SK-N-DZ (cell line): ENCODE measurements at regions not wholly inside any gene's neighbourhood (a gene's known extent, or its start where the extent isn't known, plus 50 kb on each side); places are given as distances from the start of the nearest gene placed in this dataset.
A peak's percentile ranks its signal among the peaks of the same experiment; 100 is the strongest.
"Not testable (repeated sequence)": the region's sequence is repeated elsewhere in the genome, so short reads cannot be mapped to it uniquely, and the experiment has no call there.

ENCODE experiments used
- DNase-seq: peaks from one replicate; pipeline ENCODE4 v3.0.0-alpha.2; 2015; ENCODE audit warnings: low spot score

DNA sequence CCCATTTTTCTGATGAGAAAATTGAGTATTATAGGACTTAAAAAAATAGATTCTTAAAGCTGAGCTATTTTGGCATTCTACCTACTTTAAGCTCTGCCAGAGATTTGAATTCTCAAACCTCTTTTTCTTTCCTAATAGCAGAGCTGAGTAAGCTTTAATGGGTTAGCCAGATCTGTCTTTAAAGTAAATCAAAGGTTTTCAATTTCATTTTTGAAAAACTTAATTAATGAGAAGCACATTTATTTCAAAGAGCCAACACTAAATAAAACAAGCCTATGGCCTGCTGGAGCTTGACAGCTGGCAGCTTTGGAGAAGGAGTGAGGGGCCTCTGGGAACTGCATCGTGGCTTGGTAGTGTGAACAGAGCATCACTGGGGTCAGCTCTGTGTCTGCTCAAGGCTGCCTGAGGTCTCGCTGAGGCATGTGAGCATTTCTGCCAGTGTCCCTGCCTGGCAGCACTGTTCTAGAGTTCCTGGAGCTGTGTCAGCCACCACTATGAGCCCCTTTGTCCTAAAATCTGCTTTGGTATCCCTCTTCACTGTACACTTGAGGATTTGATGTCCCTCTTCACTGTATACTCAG is 50.4 kb upstream of the PRSS23 start:
- peak; percentile 23 for DNase-seq

DNA sequence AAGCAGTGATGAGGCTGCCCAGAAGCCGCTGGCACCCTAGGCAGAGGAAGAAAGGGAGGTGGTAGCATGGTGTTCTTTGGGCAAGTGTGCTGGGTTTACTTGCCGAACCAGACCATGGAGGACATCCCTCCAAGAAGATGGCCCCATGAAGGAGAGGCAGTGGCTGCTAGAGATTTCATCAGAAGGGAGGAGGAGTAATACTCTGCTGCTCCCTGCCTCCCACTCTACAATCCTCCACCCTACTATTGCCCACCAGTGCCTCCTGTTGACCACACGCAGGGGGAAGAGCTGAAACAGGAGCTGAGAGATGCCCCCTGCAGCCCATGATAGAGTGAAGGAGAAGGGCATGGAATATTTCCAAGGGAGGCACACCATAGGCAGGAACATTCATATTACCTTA is 51.0 kb upstream of the PRSS23 start:
- DNase-seq, result no peak

DNA sequence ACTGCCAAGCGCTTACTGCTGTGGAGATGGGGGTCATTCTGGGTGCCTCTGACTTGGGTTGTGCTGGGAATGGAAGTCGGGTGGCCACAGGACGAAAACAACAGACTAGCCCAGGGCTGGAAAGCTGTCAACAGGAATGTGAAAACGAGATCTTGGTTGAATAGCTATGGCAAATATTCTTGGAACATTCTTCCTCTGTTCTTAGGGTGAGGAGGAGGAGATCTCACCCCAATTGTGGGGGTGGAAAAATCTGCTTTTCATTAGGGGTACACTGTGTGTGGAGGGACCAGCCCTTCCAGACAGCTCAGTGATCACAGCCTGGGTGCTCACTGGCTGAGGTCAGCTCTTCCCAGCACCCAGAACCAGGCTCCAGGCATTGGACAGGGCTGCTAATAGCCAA is 52.0 kb upstream of the PRSS23 start:
- DNase-seq, result no peak

DNA sequence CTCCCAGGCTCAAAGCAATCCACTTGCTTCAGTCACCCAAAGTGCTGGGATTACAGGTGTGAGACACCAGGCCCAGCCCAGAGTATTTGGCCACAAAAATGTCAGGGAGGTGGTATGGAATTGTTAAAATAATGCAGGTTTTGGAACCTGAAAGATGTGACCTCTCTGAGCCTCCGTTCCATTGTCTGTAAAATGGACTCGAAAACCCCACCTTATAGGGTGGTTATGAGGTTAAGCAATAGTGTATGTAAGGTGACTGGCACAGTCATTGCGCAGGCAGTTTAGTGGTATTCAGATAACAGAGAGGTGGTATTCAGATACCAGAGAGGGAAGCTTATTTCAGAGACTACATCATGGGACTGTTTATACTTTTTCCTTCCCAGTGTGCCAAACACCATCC is 52.5 kb upstream of the PRSS23 start:
- no peak for DNase-seq

DNA sequence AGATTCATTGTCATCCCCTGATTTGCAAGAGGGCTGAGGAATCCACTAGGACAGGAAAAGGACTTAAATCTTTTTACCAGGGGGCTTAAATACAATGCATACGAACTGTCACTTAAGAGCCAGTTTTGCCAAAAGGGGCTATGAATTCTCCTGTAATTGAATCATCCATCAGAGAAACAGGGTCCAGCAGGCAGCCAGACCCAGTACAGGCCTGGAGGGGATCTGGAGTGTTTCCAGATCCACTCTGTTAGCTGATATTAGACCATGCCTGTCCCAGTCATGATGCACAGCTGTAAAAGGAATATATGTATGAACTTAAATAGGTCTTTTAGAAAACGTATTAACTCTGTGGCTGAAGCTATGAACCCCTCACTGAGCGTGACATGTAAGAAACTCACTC is 53.8 kb upstream of the PRSS23 start:
- DNase-seq, result peak; percentile 92

DNA sequence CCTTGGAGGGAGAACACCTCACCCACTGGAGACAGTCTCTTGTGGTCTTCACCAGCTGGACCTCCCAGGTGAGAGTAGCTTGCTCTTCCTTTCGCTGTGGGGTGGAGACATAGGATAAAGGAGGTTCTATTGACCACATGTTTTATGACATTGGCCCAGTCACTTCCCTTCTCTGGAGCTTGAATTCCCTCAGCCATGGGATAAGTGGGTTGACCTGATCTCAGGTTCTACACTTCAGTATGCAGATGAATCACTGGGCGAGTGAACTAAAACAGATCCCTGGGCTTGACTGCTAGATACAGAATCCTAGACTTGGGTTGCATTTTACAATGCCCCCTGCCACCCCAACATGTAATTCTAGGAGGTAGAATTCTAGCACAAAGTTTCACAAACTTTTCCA is 54.8 kb upstream of the PRSS23 start:
- DNase-seq, result no peak

DNA sequence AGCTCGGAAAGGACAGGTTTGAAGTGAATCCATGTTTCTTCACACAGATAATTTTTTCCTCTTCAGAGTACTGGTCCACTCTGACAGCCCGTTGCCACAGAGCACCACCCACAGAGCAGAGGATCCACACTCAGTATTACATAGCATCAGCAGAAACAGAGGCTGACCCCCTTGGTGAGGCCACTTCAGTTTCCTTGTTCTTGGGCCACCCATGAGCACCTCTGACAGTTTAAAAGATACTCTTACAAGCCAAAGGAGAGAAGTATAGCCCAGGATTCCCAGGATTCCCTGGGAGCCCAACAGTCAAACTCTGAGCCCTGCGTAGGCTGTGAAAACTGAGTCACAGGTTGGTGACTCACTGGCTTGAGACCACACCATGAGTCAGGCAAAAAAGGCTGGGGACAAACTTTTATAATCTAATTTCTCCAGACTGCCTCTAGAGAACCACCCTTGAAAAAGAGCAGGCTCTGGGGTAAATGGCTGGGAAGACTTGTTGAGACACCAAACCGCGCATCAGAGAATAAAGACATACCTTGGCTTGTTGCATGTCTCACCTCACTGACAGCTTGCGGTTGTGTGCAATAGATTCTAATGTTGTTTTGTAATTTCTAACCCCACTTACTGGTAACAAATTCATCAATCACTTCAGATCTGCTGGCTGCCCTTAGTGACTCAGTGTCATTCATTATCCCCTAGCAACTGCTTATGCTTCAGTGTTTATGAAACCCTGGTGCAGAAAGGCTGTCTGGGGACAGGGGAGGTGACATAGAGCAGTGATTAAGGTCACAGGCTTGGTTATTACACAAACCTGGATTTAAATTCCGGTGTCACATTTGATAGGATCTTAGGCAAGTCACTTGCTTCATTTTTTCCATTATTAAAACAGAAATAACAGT is 56.9 kb upstream of the PRSS23 start:
- DNase-seq, result peak; percentile 57

DNA sequence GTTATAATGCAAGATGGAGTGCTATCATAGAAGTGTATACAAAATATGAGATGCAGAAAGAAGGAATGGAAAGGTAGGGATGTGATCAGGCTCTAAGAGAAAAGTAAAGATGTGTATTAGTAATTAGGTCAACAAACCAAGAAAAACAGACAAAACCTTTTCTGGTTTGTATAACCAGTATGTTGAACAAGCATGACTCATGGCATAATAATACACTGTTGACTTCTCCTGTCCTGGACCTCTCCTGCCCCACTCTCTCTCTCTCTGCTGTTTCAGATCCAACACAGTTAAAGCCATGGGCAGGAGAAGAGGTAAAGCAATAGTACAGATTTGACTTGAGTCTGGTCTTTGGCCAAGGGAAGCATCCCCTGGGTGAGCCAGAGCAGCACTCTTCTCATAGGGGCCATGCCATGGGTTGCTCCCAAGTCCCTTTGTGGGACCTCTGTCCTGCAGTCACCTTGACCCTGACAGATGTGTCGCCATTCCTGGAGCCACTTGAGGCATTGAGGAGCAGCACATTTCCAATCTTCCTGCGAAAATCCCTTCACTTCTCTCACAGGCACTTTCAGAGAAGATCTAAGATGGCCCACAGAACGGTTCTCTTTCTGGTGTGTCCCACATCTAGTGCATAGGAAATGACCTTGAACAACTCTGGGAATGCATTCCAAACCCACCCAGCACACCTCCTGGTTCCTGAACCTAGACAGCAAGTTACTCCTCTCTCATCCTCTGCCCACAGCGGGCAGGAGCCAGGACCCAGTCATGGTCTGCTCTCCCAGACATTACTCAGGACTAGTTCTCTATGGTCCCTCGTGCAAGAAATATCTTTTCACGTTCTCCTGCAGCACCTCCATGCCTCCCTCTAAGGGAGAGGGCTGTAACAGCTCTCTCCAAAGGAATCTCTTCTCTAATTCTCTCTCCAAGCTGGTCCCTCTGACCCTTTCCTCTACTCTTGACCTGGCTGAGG is 58.2 kb upstream of the PRSS23 start:
- no peak for DNase-seq

DNA sequence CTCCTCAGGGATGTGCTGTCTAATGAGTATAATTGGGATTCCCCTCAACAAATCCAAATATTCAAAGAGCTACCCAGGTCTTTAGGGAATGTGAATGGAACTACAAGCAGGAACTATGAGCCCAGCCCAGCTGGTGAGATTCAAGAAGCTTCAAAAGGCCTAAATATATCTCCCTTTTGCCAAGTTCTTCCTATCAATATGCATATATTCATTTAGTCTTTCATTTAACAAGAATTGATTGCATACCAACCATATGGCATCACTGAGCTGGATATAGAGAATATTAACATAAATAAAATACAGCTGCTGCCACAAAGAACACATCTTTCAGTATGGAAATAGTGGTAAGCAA is 58.9 kb upstream of the PRSS23 start:
- DNase-seq, result no peak

DNA sequence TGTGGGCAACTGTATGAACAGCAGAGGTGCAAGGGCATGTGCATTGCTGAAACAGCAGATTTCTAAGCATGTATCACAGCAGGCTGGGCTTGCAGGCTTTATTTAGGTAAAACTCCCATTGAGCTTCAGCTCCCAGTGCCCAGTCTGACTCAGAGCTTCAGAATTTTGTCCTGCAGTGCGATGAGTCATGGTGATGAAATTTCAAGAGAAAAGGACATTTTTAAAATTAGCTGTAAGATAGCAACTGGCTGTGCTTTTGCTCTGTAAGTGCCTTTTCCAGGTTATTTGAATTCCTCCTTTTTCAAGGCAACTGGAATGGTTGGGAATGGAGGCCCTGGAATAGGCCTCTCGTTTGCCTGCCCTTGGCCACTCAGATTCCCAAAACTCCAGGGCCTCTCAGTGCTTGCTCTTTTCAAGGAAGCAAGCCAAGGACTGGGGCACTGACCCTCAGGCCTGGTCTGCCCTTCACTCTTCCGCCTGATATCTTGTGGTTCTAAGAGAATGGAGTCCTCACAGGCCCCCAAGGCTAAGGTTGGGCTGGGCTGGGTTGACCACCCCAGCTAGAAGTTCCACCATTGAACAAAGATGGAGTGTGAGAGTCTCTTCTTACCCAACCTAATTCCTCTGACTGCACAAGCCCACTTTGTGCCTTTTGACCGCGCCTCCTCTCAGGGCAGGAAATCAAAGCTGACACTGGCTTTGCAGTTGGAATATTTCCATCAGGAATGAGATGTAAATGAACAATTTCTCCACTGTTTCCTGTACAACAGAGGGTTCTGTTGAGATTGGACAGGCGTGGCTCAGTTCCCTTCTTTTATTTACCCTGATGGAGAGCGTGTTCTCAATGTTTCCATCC is 59.5 kb upstream of the PRSS23 start:
- DNase-seq, result no peak

DNA sequence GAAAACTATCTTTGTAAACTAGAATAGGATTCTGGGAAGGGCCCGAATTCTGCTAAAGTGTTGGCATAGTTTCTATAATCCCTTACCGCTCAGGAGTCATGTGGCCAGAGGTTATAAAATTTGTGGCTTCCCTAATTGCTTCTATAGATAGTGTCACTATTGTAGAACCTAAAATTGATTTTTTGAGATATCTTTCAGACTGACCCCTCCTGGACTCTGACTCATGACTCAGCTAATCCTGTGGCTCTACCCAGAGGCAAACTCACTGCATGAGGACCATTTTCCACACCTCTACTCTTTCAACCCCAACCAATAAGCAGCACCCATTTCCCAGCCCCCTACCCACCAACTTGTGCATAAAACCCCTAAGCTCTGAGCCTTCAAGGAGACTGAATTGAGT is 61.8 kb upstream of the PRSS23 start:
- DNase-seq, result no peak

DNA sequence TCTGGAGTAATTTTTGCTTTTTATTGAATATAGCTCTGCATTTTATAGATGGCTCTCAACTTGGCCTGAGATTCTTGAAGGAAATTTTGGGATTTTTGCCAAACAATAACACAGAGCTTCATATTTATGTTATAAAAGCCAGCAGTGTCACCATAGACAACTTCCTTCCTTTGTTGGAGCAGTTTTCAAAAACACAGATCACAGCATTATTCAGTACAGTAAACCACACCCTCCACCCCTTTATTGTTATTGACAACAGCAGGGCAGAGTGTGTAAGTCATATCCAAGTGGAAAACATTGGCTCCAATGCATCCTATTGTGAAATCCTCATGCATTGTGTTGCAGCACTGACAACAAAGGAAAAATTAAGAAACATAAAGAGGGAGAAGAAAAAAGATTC is 62.6 kb upstream of the PRSS23 start:
- no peak for DNase-seq

DNA sequence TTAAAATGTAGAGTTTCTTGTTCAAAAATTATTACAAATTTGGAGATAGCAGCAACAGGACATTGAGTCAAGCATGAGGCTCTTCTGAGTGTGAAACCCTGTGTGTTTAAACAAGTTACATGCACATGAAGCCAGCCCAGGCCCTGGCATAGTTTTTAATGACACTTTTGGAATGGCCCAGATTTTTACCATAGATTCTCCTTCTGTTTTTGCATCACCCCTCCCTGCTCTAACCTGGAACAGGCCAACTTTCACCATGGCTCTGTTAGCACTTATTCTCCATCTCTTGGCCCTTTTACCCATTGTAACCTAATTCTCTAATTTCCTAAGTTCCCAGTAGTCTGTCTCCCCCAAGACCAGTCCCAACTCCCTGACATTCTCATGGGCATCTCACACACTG is 63.1 kb upstream of the PRSS23 start:
- no peak for DNase-seq

DNA sequence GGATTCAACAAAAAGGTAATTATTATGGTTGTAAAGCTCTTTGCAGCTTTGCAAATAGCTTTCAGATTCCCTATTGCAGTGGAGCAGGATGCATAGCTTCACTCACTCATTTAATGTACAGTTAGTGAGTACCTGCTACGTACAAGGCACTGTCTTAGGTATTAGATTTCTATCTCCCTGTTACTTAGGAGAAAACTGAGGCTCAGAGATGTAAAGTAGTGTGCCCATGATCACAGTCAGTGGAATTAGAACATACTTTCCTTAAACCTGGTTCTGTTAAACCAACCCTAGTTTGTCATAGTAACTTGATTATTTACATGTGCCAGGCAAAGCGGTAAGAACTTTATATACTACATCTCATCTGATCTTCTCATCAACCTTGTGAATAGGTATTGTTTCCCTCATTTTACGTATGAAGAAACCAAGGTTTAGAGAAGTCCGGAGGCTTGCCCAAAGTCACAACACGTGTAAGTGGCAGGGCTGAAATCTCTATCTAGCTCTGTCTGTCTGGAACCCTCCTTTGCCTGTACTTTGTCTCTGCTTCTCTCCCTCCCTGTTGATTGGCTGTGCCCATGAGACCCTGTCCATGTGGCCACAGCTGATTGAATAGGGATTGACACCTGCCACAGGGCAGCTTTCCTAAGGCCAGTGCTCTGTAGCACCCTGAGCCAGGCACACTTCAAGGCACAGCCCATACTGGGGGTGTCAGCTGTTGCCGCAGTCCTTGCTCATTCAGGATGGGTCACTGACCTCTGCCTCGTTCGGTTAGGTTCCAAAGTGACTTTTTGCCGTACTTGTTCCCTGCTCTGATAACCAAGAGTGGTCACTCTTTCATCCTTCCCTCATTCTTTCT is 63.8 kb upstream of the PRSS23 start:
- no peak for DNase-seq

DNA sequence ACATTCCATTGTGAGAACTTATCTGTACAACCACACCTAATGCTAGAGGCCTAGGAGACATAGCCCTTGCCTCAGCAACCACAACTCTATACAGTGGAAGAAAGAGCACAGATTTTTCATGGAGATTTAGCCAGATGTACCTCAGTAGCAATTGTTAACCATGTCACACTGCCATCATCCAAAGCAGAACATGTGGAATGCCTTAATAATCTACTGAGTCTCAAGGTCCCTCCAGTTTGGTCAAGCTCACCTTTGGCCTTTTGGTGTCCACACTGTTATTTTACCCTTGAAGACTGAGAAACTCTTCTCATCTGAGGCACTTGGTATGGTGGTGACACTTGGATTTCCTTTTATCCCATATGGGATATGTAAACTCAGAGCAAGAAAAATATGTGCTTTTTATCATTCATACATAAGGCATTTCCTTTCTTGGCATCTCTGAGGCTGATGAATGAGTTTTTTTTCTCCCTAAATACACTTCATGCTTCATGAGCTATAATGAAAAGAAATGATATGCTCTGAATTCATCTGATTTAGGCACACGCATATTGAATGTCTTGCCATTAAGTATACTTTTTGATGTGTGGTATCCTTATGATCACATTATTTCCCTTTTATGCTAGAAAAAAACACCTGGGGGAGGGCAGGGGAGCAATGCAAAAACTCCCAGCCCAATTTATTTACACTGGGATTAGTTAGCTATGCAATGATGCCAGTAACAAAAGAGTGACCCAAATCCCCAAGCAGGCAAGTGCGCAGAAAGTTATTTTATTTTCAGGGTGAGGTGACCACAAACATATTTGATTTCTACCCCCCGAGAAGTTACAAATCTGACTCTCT is 63.3 kb upstream of the ME3 start:
- no peak for DNase-seq

DNA sequence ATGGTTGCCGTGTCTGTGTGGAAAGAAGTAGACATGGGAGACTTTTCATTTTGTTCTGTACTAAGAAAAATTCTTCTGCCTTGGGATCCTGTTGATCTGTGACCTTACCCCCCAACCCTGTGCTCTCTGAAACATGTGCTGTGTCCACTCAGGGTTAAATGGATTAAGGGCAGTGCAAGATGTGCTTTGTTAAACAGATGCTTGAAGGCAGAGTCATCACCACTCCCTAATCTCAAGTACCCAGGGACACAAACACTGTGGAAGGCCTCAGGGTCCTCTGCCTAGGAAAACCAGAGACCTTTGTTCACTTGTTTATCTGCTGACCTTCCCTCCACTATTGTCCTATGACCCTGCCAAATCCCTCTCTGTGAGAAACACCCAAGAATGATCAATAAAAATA is 60.3 kb upstream of the ME3 start:
- not testable (repeated sequence) for DNase-seq

DNA sequence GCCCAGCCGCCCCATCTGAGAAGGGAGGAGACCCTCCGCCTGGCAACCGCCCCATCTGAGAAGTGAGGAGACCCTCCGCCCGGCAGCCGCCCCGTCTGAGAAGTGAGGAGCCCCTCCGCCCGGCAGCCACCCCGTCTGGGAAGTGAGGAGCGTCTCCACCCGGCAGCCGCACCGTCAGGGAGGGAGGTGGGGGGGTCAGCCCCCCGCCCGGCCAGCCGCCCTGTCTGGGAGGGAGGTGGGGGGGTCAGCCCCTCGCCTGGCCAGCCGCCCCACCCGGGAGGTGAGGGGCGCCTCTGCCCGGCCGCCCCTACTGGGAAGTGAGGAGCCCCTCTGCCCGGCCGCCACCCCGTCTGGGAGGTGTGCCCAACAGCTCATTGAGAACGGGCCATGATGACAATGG is 59.9 kb upstream of the ME3 start:
- not testable (repeated sequence) for DNase-seq

DNA sequence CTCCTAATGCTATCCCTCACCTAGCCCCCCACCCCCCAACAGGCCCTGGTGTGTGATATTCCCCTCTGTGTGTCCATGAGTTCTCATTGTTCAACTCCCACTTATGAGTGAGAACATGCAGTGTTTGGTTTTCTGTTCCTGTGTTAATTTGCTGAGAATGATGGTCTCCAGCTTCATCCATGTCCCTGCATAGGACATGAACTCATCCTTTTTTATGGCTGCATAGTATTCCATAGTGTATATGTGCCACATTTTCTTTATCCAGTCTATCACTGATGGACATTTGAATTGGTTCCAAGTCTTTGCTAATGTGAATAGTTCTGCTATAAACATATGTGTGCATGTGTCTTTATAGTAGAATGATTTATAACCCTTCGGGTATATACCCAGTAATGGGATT is 57.2 kb upstream of the ME3 start:
- DNase-seq, result not testable (repeated sequence)

DNA sequence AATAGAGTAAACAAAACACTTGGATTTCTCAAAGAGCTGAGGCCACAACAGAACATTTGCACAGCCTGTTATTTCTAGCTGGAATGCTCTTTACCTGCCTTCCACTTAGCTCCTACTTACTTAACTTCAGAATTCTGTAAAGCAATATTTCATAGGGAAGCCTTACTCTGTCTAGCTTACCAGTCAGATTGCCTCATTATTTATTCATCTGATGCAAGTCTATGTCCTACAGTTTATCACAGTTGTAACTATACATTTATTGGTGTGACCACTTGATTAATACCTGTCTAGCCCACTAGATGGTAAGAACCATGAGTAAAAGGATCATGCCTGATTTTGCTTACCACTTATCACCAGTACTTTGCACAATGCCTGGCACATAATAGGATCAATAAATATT is 56.1 kb upstream of the ME3 start:
- DNase-seq, result no peak
